ENCODE measurements at regions not wholly inside any gene's neighbourhood (a gene's known extent, or its start where the extent isn't known, plus 50 kb on each side); places are given as distances from the start of the nearest gene placed in this dataset.

DNA sequence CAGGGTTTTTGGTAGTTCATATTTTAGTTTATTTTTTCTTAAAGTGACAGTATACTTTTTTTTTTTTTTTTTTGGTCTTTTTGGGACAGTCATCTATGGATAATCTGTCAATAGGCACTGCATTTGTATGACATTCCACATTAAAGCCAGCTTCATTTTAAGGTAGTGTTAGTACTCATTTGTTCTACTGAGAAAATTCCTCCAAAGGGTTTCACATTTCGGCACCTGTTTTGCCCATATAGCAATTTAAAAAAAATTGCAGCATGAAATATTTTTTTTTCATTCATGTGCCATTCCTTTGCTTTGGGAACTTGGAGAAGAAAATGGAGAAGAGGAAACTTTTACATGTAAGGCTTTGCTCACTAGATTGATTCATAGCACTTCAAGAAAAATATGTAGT lies 276.3 kb upstream of the TCF4 start:
- no peak for TF ChIP-seq POLR2A (IDR thresholded peaks at IDR 0.05)
- TF ChIP-seq CTCF (IDR thresholded peaks at IDR 0.05): no peak
